NB4 (cell line): ENCODE measurements at regions not wholly inside any gene's neighbourhood (a gene's known extent, or its start where the extent isn't known, plus 50 kb on each side); places are given as distances from the start of the nearest gene placed in this dataset.

Experiments
- DNase-seq: peaks from one replicate; pipeline ENCODE4 v3.0.0; 2010; ENCODE audit warnings: low read depth
- H3K4me3 ChIP-seq: one replicate; pipeline ENCODE4 v1.5.1; 2011; ENCODE audit warnings: mild to moderate bottlenecking, low read depth, low read length, moderate library complexity
- MYC ChIP-seq: IDR thresholded peaks from 2 replicates; pipeline ENCODE4 v1.6.1; 2011; ENCODE audit warnings: low read depth, low read length
- POLR2A ChIP-seq: IDR thresholded peaks from 2 replicates; pipeline ENCODE4 v1.6.1; 2011; ENCODE audit warnings: mild to moderate bottlenecking; ENCODE audit not compliant: insufficient read length; ENCODE audit errors: extremely low read depth
- TF ChIP-seq, protein P1 (sequence below): IDR thresholded peaks from 2 replicates; pipeline ENCODE4 v1.6.1; 2011; ENCODE audit warnings: low read depth, low read length
- TF ChIP-seq, protein P2 (sequence below): IDR thresholded peaks from one replicate; pipeline ENCODE4 v1.5.1; 2012; ENCODE audit warnings: low read depth, low read length

DNA sequence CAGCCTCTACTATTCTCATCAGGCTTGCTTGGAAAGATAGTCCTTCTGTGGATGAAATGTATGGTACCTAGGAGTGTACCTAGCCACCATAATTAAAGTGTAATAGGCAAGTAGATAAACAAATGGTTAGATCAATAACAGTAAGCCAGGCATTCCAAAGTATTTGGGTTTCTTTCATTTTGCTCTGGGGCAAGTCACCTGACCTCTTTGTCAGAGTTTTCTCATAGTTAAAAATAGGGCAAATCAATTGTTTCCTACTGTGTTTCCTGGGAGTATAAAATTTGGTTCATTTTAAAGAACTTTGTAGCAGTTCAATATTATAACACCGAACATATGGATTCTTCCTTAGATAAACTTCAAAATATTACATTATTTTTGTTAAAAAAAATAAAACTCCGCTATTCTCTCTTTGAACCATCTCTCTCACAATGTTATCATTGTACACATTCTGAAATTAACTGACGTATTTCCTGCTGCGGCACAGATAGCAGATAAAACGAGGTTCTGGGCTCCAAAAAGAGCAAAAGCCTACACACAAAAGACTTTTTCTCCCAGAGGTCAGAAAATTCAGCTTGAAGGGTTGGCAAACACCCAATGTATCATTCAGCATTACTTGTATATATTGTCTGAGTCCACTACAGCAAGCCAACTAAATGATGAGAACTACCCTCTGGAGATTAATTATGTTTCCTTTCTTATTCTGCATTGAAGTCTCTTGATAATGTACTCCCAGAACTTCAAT is 267.9 kb downstream of the COX7C start:
- H3K4me3 ChIP-seq, result no peak overlapping the region
- TF ChIP-seq, protein P1, sequence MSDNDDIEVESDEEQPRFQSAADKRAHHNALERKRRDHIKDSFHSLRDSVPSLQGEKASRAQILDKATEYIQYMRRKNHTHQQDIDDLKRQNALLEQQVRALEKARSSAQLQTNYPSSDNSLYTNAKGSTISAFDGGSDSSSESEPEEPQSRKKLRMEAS, result no peak
- no peak for TF ChIP-seq MYC
- no peak for TF ChIP-seq POLR2A
- no peak for DNase-seq

DNA sequence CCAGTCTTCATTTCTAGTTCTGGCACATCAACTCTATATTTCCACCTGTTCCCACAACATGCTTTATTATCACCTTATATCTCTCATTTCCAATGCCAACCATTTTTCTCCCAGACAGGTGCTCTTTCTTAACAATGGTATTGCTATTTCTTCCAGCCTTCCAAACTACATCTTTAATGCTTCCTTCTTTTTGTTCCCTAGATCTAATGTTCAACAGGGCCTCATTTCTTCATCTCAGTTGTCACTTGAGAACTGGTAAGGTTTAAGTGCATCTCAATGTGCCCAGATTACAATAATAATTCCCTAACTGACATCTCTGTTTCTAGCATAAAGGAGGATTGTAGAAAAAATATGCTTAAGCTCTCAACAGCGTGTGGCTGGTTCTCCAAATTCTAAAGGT is 272.6 kb downstream of the COX7C start:
- DNase-seq, result no peak
- no peak for TF ChIP-seq POLR2A
- TF ChIP-seq, protein P2, sequence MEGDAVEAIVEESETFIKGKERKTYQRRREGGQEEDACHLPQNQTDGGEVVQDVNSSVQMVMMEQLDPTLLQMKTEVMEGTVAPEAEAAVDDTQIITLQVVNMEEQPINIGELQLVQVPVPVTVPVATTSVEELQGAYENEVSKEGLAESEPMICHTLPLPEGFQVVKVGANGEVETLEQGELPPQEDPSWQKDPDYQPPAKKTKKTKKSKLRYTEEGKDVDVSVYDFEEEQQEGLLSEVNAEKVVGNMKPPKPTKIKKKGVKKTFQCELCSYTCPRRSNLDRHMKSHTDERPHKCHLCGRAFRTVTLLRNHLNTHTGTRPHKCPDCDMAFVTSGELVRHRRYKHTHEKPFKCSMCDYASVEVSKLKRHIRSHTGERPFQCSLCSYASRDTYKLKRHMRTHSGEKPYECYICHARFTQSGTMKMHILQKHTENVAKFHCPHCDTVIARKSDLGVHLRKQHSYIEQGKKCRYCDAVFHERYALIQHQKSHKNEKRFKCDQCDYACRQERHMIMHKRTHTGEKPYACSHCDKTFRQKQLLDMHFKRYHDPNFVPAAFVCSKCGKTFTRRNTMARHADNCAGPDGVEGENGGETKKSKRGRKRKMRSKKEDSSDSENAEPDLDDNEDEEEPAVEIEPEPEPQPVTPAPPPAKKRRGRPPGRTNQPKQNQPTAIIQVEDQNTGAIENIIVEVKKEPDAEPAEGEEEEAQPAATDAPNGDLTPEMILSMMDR, result no peak
- TF ChIP-seq, protein P1, result no peak
- no peak for TF ChIP-seq MYC

DNA sequence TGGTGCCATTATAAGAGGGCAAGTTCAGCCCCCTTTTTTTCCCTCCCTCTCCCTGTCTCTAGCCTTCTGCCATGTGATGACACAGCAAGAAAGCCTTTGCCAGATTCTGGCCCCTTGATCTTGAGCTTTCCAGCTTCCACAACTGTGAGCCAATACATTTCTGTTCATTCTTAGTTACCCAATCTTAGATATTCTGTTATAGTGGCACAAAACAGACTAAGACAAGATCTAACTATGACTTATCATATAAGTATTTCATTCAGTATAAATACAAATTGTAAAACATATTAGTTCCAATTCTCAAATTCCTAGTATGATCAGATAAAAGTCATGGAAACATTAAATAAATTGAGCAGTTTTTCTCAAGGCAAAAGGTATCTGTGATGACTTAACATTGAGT is 276.3 kb downstream of the COX7C start:
- TF ChIP-seq, protein P1, result no peak
- TF ChIP-seq POLR2A (no peak), MYC (no peak)
- TF ChIP-seq, protein P2, result no peak
- no peak overlapping the region for H3K4me3 ChIP-seq
- DNase-seq, result no peak

More for the DNA sequence above, 272.6 kb downstream of the COX7C start:
- H3K4me3 ChIP-seq, result no peak overlapping the region

DNA sequence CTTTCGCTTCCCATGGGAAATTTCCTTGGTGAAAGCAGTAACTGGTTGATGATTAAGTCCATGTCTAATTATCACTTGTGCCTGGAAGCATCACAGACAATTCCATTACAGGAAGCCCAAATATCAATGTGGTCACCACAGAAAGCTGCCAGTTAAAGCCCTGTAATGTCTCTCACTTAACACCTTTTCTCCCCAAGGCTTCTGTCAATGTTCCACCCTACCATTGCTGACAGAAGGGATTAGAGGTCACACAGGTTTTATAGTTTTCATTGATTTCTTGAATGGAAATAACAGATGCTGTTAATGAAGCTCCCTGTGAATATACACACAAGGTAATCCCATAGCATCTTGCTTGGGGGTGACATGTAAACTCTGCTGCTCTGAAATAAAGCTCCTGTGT is 279.2 kb downstream of the COX7C start:
- no peak overlapping the region for H3K4me3 ChIP-seq
- TF ChIP-seq, protein P2, result no peak
- TF ChIP-seq MYC (no peak), POLR2A (no peak)
- TF ChIP-seq, protein P1, result no peak
- DNase-seq, result no peak

DNA sequence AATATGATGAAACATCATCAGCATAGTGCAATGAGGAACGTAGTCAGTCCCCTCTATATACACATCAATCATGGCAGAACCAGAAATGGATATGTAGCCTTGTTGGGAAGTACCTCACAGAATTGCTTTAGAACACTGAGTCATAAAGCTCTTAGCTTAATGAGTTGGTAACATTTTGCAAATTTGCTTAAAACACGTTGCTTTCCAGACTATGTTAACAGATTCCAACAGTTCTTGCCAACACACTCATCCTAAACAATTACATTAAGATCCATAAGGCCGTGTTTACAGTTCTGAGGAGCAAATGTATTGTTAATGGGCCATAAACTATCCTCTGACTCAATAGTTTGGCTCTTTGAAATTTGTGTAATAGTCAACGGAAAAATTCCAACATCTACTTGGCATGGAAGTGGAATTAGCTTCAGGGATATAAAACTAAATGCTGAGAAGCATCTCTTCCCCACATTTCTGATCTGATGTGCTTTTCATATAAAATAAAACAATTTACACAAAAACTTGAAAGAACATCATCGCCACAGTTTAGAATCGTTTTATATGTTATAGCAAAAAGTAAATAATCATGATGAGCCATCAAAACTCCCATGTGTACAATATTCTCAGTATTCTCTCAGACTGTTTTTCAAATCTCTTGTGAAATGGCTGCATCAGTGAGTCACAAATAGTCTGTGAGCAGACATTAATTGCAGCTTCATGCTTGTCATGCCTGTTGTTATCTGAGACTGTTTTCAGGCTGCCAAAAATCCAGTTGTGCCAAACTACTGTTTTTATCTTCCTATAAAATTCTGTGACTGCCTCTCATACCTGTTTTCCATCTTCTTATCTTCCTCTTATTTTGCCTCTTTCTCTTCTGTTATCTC is 291.9 kb downstream of the COX7C start:
- no peak overlapping the region for H3K4me3 ChIP-seq
- no peak for DNase-seq
- TF ChIP-seq, protein P2, result no peak
- no peak for TF ChIP-seq POLR2A
- TF ChIP-seq MYC, result no peak
- TF ChIP-seq, protein P1, result no peak

DNA sequence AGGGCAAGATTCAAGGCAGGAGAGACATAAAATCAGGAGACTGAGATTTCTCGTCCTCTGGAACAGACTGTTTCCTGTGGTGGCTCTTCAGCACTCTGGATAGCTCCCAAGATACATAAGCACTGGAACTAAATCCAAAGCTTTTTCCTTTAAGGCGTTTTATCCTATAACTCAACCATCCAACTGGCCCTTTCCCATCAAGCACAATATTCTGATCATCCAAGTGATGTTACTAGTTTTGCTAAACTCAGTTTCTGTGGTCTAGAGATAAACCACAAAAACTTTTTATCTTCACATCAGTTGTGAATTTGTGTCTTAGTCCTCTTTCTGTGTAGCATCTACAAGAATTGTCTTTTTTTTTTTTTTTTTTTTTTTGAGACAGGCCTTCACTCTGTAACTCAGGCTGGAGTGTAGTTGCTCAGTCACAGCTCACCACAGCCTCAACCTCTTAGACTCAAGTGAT is 299.4 kb downstream of the COX7C start:
- no peak overlapping the region for H3K4me3 ChIP-seq
- no peak for TF ChIP-seq POLR2A
- no peak for TF ChIP-seq MYC
- TF ChIP-seq, protein P1, result no peak
- TF ChIP-seq, protein P2, result no peak
- peak; percentile 17 for DNase-seq
